ENCODE measurements at regions not wholly inside any gene's neighbourhood (a gene's known extent, or its start where the extent isn't known, plus 50 kb on each side); places are given as distances from the start of the nearest gene placed in this dataset.

GRCh38 chr1:105343317-105343716 is 1593.6 kb downstream of the AMY1C start:
- no peak for TF ChIP-seq CTCF (IDR thresholded peaks at IDR 0.05)
- TF ChIP-seq POLR2AphosphoS5 (IDR thresholded peaks at IDR 0.05) = no peak
- TF ChIP-seq POLR2A (IDR thresholded peaks at IDR 0.05) = no peak
- no peak for TF ChIP-seq EP300 (IDR thresholded peaks at IDR 0.05)
